Ovary (tissue), 3 donors: ENCODE measurements at regions not wholly inside any gene's neighbourhood (a gene's known extent, or its start where the extent isn't known, plus 50 kb on each side); places are given as distances from the start of the nearest gene placed in this dataset.

Experiments
- CTCF ChIP-seq, 3 donors: fragments of 450-650 bp in 2 of 3; fragments of 200-600 bp in 1 of 3; IDR thresholded peaks; one replicate each; pipeline versions ENCODE4 v1.5.1 to v1.8.0; 2016 to 2022; ENCODE audit warnings: antibody characterized with exemption in 3 of 3, mild to moderate bottlenecking in 1 of 3
- POLR2A ChIP-seq: fragments of 450-650 bp; IDR thresholded peaks from one replicate; pipeline ENCODE4 v1.6.1; 2017; ENCODE audit warnings: antibody characterized with exemption, mild to moderate bottlenecking, moderate library complexity
- donor health status: DM: no; HTN: no; CAD: no.

GRCh38 chr6:27795697-27796494 lies 116.3 kb downstream of the OR2B2 start:
- TF ChIP-seq CTCF (IDR thresholded peaks at IDR 0.05) (peak; percentile 30 to 68 (median 64)), POLR2A (no peak)
